ENCODE measurements at regions not wholly inside any gene's neighbourhood (a gene's known extent, or its start where the extent isn't known, plus 50 kb on each side); places are given as distances from the start of the nearest gene placed in this dataset.

DNA sequence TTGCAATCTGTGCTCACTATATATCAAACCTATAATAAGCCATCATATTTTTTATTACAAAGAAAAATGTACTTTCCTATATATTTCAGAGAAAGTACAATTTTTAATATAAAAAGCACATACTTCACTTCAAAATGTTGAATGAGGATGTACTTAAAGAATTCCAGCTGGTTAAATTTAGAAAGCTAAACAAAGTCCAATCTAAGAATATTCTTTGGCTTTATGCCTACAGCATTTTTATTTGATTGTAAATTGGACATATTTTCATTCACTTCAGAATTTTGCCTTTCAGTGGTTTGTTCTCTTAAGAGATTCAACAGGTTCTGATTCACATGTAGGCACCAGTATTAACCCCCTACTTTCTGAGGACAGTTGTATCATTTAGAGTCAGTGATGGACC, 533.8 kb downstream of the CAAP1 start:
- in situ Hi-C loops (cut with HindIII; ENCODE audit: low pct_unique_long_range_greater_than_20kb, low sequenced_read_pairs): no loop called here
- no peak for TF ChIP-seq JUND (IDR thresholded peaks at IDR 0.05; ENCODE audit: low read depth)
- no peak for DNase-seq (ENCODE audit: low read depth in 1 of 2, low spot score in 1 of 2)

- DNase-seq (ENCODE audit: low read depth in 1 of 2, low spot score in 1 of 2): no peak
- no peak for TF ChIP-seq JUND (IDR thresholded peaks at IDR 0.05; ENCODE audit: low read depth)
Measured at GRCh38 chr9:26357803-26358344, 534.7 kb downstream of the CAAP1 start.

GRCh38 chr9:26356491-26356890, 536.1 kb downstream of the CAAP1 start:
- TF ChIP-seq JUND (IDR thresholded peaks at IDR 0.05; ENCODE audit: low read depth): no peak
- no peak for DNase-seq (ENCODE audit: low read depth in 1 of 2, low spot score in 1 of 2)
- in situ Hi-C loops (cut with HindIII; ENCODE audit: low pct_unique_long_range_greater_than_20kb, low sequenced_read_pairs): no loop called here

More at GRCh38 chr9:26357803-26358344, 534.7 kb downstream of the CAAP1 start:
- in situ Hi-C loops (cut with HindIII; ENCODE audit: low pct_unique_long_range_greater_than_20kb, low sequenced_read_pairs): no loop called here

DNA sequence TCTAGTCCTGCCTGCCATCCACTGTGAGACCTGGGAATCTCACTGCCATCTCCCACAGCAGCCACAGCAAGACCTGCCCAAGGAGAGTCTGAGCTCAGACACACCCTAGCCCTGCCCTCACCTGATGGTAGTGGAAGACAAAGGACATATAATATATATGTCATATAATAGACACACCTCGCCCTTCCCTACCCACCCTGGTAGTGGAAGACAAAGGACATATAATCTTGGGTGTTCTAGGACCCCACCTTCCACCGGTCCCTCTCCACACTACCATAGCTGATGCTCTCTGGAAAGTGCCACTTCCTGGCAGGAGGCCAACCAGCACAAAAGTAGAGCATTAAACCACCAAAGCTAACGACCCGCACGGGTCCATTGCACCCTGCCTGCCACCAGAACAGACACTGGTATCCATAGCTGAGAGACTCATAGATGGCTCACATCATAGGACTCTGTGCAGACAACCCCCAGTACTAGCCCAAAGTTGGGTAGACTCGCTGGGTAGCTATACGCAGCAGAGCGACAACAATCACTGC, 545.6 kb downstream of the CAAP1 start:
- in situ Hi-C loops (cut with HindIII; ENCODE audit: low pct_unique_long_range_greater_than_20kb, low sequenced_read_pairs): no loop called here
- DNase-seq (ENCODE audit: low read depth in 1 of 2, low spot score in 1 of 2): no peak
- TF ChIP-seq JUND (IDR thresholded peaks at IDR 0.05; ENCODE audit: low read depth): no peak

- DNase-seq (ENCODE audit: low read depth in 1 of 2, low spot score in 1 of 2): no peak
- in situ Hi-C loops (cut with HindIII; ENCODE audit: low pct_unique_long_range_greater_than_20kb, low sequenced_read_pairs): no loop called here
- TF ChIP-seq JUND (IDR thresholded peaks at IDR 0.05; ENCODE audit: low read depth): no peak
Measured at GRCh38 chr9:26341545-26341944, 551.1 kb downstream of the CAAP1 start.

GRCh38 chr9:26339796-26340195, 552.8 kb downstream of the CAAP1 start:
- in situ Hi-C loops (cut with HindIII; ENCODE audit: low pct_unique_long_range_greater_than_20kb, low sequenced_read_pairs): no loop called here
- DNase-seq (ENCODE audit: low read depth in 1 of 2, low spot score in 1 of 2): no peak
- no peak for TF ChIP-seq JUND (IDR thresholded peaks at IDR 0.05; ENCODE audit: low read depth)

DNA sequence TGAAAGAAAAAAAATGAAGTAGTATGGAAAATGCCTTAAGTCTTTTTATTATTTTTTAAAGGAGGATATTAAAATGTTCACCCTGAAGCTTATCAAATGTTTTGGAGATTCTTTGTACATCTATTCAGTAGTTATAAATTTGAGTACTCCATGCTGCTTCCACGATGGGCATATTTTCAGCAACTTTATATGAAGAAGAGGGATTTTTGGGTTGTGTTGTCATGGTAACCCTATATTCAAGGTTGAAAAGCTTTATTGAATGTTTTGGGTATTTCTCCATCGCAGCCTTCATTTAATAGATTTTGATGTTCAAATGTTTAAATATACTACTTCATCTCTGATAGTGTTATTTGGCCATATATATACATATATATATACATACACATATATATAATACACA, 557.5 kb downstream of the CAAP1 start:
- DNase-seq (ENCODE audit: low read depth in 1 of 2, low spot score in 1 of 2): no peak
- in situ Hi-C loops (cut with HindIII; ENCODE audit: low pct_unique_long_range_greater_than_20kb, low sequenced_read_pairs): no loop called here

GRCh38 chr9:26334706-26335105, 557.9 kb downstream of the CAAP1 start:
- TF ChIP-seq JUND (IDR thresholded peaks at IDR 0.05; ENCODE audit: low read depth): no peak
- no peak for DNase-seq (ENCODE audit: low read depth in 1 of 2, low spot score in 1 of 2)
- in situ Hi-C loops (cut with HindIII; ENCODE audit: low pct_unique_long_range_greater_than_20kb, low sequenced_read_pairs): no loop called here

More for the DNA sequence above, 557.5 kb downstream of the CAAP1 start:
- no peak for TF ChIP-seq JUND (IDR thresholded peaks at IDR 0.05; ENCODE audit: low read depth)

DNA sequence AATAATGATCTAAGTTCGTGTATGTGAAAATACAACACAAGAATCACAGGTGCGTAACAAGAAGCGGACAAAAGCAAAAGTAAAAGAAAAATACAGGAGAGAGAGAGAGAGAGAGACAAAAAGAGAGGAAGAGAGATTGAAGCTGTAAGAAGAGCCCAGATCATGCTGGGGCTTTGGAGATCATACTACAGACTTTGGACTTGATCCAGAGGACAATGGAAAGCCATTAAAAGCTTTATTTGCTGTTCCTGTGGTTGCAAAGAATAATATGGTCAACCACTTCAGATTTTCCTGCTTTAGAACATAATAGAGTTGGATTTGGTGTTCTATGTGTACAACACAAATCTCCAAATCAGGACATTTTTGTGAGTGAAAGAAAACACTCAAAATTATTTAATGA, 561.4 kb downstream of the CAAP1 start:
- peak in 1 of 2 experiments; percentile 8 for DNase-seq (ENCODE audit: low read depth in 1 of 2, low spot score in 1 of 2)
- TF ChIP-seq JUND (IDR thresholded peaks at IDR 0.05; ENCODE audit: low read depth): no peak
- in situ Hi-C loops (cut with HindIII; ENCODE audit: low pct_unique_long_range_greater_than_20kb, low sequenced_read_pairs): no loop called here

- TF ChIP-seq JUND (IDR thresholded peaks at IDR 0.05; ENCODE audit: low read depth): no peak
- in situ Hi-C loops (cut with HindIII; ENCODE audit: low pct_unique_long_range_greater_than_20kb, low sequenced_read_pairs): no loop called here
- DNase-seq (ENCODE audit: low read depth in 1 of 2, low spot score in 1 of 2): peak in 1 of 2 experiments; percentile 48
Measured at GRCh38 chr9:26329974-26330373, 562.6 kb downstream of the CAAP1 start.

GRCh38 chr9:26326563-26326962, 566.0 kb downstream of the CAAP1 start:
- no peak for TF ChIP-seq JUND (IDR thresholded peaks at IDR 0.05; ENCODE audit: low read depth)
- in situ Hi-C loops (cut with HindIII; ENCODE audit: low pct_unique_long_range_greater_than_20kb, low sequenced_read_pairs): no loop called here
- DNase-seq (ENCODE audit: low read depth in 1 of 2, low spot score in 1 of 2): peak; percentile 19 to 68

GRCh38 chr9:26325444-26325829, 567.2 kb downstream of the CAAP1 start:
- in situ Hi-C loops (cut with HindIII; ENCODE audit: low pct_unique_long_range_greater_than_20kb, low sequenced_read_pairs): no loop called here
- TF ChIP-seq JUND (IDR thresholded peaks at IDR 0.05; ENCODE audit: low read depth): no peak
- DNase-seq (ENCODE audit: low read depth in 1 of 2, low spot score in 1 of 2): no peak

DNA sequence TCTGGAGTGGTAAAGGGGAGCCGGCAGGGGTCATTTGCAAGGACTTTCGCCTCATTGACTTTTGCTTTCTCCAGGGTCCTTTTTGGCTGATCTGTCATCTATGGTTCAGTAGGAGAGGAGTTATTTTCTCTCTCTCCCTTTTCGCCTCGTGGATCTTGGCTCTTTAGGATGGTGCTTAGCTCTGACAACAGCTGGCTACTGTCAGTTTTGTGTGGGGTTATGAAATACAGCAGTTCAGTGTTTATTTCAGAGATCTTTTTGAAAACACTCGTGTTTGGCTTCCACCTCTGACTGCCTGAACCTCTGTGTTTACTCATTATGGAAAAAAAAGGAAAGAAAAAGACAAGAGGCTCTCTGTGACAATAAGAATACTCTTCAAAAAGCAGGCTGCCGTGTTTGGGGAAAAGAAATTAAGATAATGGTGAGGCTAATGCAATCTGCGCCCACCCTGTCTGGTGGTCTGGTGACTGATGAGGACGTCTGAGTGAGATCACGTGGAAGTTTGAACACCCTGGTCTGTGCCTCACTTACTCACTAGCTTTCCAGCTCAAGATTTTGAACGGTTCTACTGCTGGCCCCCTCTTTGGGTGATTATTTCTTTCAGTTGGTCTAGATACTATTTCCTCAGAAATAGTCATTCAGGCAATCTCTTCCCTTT, 567.7 kb downstream of the CAAP1 start:
- TF ChIP-seq JUND (IDR thresholded peaks at IDR 0.05; ENCODE audit: low read depth): no peak
- no peak for DNase-seq (ENCODE audit: low read depth in 1 of 2, low spot score in 1 of 2)
- in situ Hi-C loops (cut with HindIII; ENCODE audit: low pct_unique_long_range_greater_than_20kb, low sequenced_read_pairs): no loop called here
